ENCODE measurements at regions not wholly inside any gene's neighbourhood (a gene's known extent, or its start where the extent isn't known, plus 50 kb on each side); places are given as distances from the start of the nearest gene placed in this dataset.
A peak's percentile ranks its signal among the peaks of the same experiment; 100 is the strongest.

GRCh38 chrX:126994032-126994600 is 174.6 kb downstream of the PRR32 start:
- TF ChIP-seq ZFX (IDR thresholded peaks at IDR 0.05; ENCODE audit: borderline replicate concordance), result no peak
- TF ChIP-seq CTCF (IDR thresholded peaks at IDR 0.05), result no peak
- H3K27ac ChIP-seq, result no peak overlapping the region

GRCh38 chrX:127011629-127012028 is 192.1 kb downstream of the PRR32 start:
- TF ChIP-seq ZFX (IDR thresholded peaks at IDR 0.05; ENCODE audit: borderline replicate concordance) (no peak), CTCF (IDR thresholded peaks at IDR 0.05) (no peak)
- no peak overlapping the region for H3K27ac ChIP-seq

- TF ChIP-seq CTCF (IDR thresholded peaks at IDR 0.05) (no peak), ZFX (IDR thresholded peaks at IDR 0.05; ENCODE audit: borderline replicate concordance) (no peak)
- H3K27ac ChIP-seq, result no peak overlapping the region
These were observed 205.5 kb downstream of the PRR32 start for GRCh38 chrX:127025013-127025412.

GRCh38 chrX:127030016-127030748 is 210.7 kb downstream of the PRR32 start:
- no peak overlapping the region for H3K27ac ChIP-seq
- no peak for TF ChIP-seq ZFX (IDR thresholded peaks at IDR 0.05; ENCODE audit: borderline replicate concordance)
- no peak for TF ChIP-seq CTCF (IDR thresholded peaks at IDR 0.05)

GRCh38 chrX:127037159-127037558 is 217.6 kb downstream of the PRR32 start:
- no peak overlapping the region for H3K27ac ChIP-seq
- TF ChIP-seq ZFX (IDR thresholded peaks at IDR 0.05; ENCODE audit: borderline replicate concordance), result no peak
- no peak for TF ChIP-seq CTCF (IDR thresholded peaks at IDR 0.05)

- H3K27ac ChIP-seq, result no peak overlapping the region
- TF ChIP-seq CTCF (IDR thresholded peaks at IDR 0.05), result peak; percentile 55
- no peak for TF ChIP-seq ZFX (IDR thresholded peaks at IDR 0.05; ENCODE audit: borderline replicate concordance)
These were observed 218.5 kb downstream of the PRR32 start for GRCh38 chrX:127038065-127038464.

- TF ChIP-seq CTCF (IDR thresholded peaks at IDR 0.05) (no peak), ZFX (IDR thresholded peaks at IDR 0.05; ENCODE audit: borderline replicate concordance) (no peak)
- no peak overlapping the region for H3K27ac ChIP-seq
These were observed 238.5 kb downstream of the PRR32 start for GRCh38 chrX:127057891-127058619.

Data from 22Rv1 (cell line).